GM23338 (cell line): ENCODE measurements at regions not wholly inside any gene's neighbourhood (a gene's known extent, or its start where the extent isn't known, plus 50 kb on each side); places are given as distances from the start of the nearest gene placed in this dataset.

ENCODE experiments used
- ATAC-seq: fragments of 200-7000 bp; cut with Tn5 transposase; 3 replicates; pipeline ENCODE4 v1.9.1; 2020
- DNase-seq: peaks from one replicate; pipeline ENCODE4 v3.0.0-alpha.2; 2015; ENCODE audit warnings: low spot score
- H2AFZ ChIP-seq: fragments of 200-600 bp; sonication (generic); 2 replicates; pipeline ENCODE4 v1.8.0; 2016; ENCODE audit warnings: antibody characterized with exemption, mild to moderate bottlenecking, moderate library complexity
- H3F3A ChIP-seq: fragments of 200-600 bp; sonication (generic); replicated peaks from 2 replicates; pipeline ENCODE4 v1.8.0; 2017; ENCODE audit warnings: antibody characterized with exemption, mixed run types, low read depth
- H3K27ac ChIP-seq: fragments of 200-600 bp; sonication (generic); 2 replicates; pipeline ENCODE4 v1.6.1; 2016; ENCODE audit warnings: low read depth
- H3K27me3 ChIP-seq: fragments of 200-600 bp; sonication (generic); 2 replicates; pipeline ENCODE4 v1.8.0; 2016; ENCODE audit warnings: mild to moderate bottlenecking, mixed run types, moderate library complexity; ENCODE audit not compliant: insufficient read depth
- H3K36me3 ChIP-seq: fragments of 200-600 bp; sonication (generic); 2 replicates; pipeline ENCODE4 v1.8.0; 2016; ENCODE audit warnings: mild to moderate bottlenecking; ENCODE audit not compliant: insufficient read depth
- H3K4me1 ChIP-seq: fragments of 200-600 bp; sonication (generic); 2 replicates; pipeline ENCODE4 v1.8.0; 2016; ENCODE audit warnings: mild to moderate bottlenecking, moderate library complexity; ENCODE audit not compliant: insufficient read depth
- H3K4me2 ChIP-seq: fragments of 200-600 bp; sonication (generic); 2 replicates; pipeline ENCODE4 v1.7.1; 2017; ENCODE audit warnings: mixed run types
- H3K4me3 ChIP-seq: fragments of 200-600 bp; sonication (generic); 2 replicates; pipeline ENCODE4 v1.6.1; 2016; ENCODE audit warnings: mixed run types
- H3K79me2 ChIP-seq: fragments of 200-600 bp; sonication (generic); replicated peaks from 2 replicates; pipeline ENCODE4 v1.8.0; 2017; ENCODE audit warnings: mild to moderate bottlenecking; ENCODE audit not compliant: insufficient read depth
- H3K9me2 ChIP-seq: fragments of 200-600 bp; sonication (generic); 2 replicates; pipeline ENCODE4 v1.8.0; 2017; ENCODE audit not compliant: insufficient read depth
- H4K20me1 ChIP-seq: fragments of 200-600 bp; sonication (generic); replicated peaks from 2 replicates; pipeline ENCODE4 v1.8.0; 2017; ENCODE audit warnings: mild to moderate bottlenecking; ENCODE audit not compliant: insufficient read depth
- H3K27ac Mint-ChIP-seq: 2 replicates; pipeline ENCODE4 v1.8.0; 2020; ENCODE audit warnings: inconsistent platforms, mild to moderate bottlenecking, moderate library complexity, mixed read lengths
- H3K27me3 Mint-ChIP-seq: 3 replicates; pipeline ENCODE4 v1.8.0; 2022; ENCODE audit warnings: low read depth, mild to moderate bottlenecking, moderate library complexity, mixed read lengths, inconsistent platforms; ENCODE audit not compliant: insufficient read depth, poor library complexity
- H3K36me3 Mint-ChIP-seq: 3 replicates; pipeline ENCODE4 v1.8.0; 2021; ENCODE audit warnings: low read depth, mild to moderate bottlenecking, inconsistent platforms, moderate library complexity, mixed read lengths
- H3K4me1 Mint-ChIP-seq: 3 replicates; pipeline ENCODE4 v1.8.0; 2020; ENCODE audit warnings: mild to moderate bottlenecking, inconsistent platforms, mixed read lengths
- H3K4me3 Mint-ChIP-seq: 3 replicates; pipeline ENCODE4 v1.8.0; 2021; ENCODE audit warnings: moderate library complexity, mild to moderate bottlenecking, inconsistent platforms, mixed read lengths
- H3K9me3 Mint-ChIP-seq: 3 replicates; pipeline ENCODE4 v1.8.0; 2020; ENCODE audit warnings: moderate library complexity, mild to moderate bottlenecking, inconsistent platforms, mixed read lengths
- CREB1 ChIP-seq: fragments of 250-450 bp; sonication (Bioruptor Pico); IDR thresholded peaks from 2 replicates; pipeline ENCODE4 v1.5.0; 2020; ENCODE audit warnings: low read depth, mild to moderate bottlenecking, moderate library complexity
- EZH2 ChIP-seq: fragments of 200-600 bp; sonication (generic); IDR thresholded peaks from one replicate; pipeline ENCODE4 v1.8.0; 2017; ENCODE audit warnings: antibody characterized with exemption, mild to moderate bottlenecking, low read depth; ENCODE audit not compliant: unreplicated experiment
- EZH2phosphoT487 ChIP-seq: fragments of 200-600 bp; sonication (generic); IDR thresholded peaks from one replicate; pipeline ENCODE4 v1.8.1; 2018; ENCODE audit warnings: antibody characterized with exemption; ENCODE audit not compliant: unreplicated experiment
- JUNB ChIP-seq: IDR thresholded peaks from one replicate; pipeline ENCODE4 v1.6.1; 2016; ENCODE audit warnings: antibody characterized with exemption; ENCODE audit not compliant: unreplicated experiment
- NANOG ChIP-seq: IDR thresholded peaks from 2 replicates; pipeline ENCODE4 v1.6.1; 2016; ENCODE audit warnings: antibody characterized with exemption, borderline replicate concordance
- POLR2AphosphoS5 ChIP-seq: IDR thresholded peaks from 2 replicates; pipeline ENCODE4 v1.6.1; 2016; ENCODE audit warnings: antibody characterized with exemption, low read depth
- STAT1 ChIP-seq: IDR thresholded peaks from one replicate; pipeline ENCODE4 v1.6.1; 2016; ENCODE audit warnings: antibody characterized with exemption; ENCODE audit not compliant: unreplicated experiment
- ZNF114 ChIP-seq: fragments of 250-450 bp; sonication (Bioruptor Pico); IDR thresholded peaks from 2 replicates; pipeline ENCODE4 v1.5.0; 2020; ENCODE audit warnings: mild to moderate bottlenecking, moderate library complexity
- ZNF331 ChIP-seq: fragments of 250-450 bp; sonication (Bioruptor Pico); IDR thresholded peaks from 2 replicates; pipeline ENCODE4 v1.5.0; 2020; ENCODE audit warnings: low read depth, mild to moderate bottlenecking, moderate library complexity
- TF ChIP-seq, protein P1 (sequence below): IDR thresholded peaks from 2 replicates; pipeline ENCODE4 v1.6.1; 2016; ENCODE audit warnings: antibody characterized with exemption
- TF ChIP-seq, protein P2 (sequence below): IDR thresholded peaks from one replicate; pipeline ENCODE4 v1.6.1; 2018; ENCODE audit warnings: antibody characterized with exemption; ENCODE audit not compliant: unreplicated experiment
- TF ChIP-seq, protein P3 (sequence below), 2 experiments: fragments of 200-600 bp in 1 of 2; sonication (generic) in 1 of 2; conservative IDR thresholded peaks; 2 replicates each; pipeline versions ENCODE4 v1.5.1 to v1.6.1; 2016 to 2017; ENCODE audit warnings: antibody characterized with exemption in 2 of 2, low read depth in 2 of 2, mild to moderate bottlenecking in 2 of 2, moderate library complexity in 1 of 2

DNA sequence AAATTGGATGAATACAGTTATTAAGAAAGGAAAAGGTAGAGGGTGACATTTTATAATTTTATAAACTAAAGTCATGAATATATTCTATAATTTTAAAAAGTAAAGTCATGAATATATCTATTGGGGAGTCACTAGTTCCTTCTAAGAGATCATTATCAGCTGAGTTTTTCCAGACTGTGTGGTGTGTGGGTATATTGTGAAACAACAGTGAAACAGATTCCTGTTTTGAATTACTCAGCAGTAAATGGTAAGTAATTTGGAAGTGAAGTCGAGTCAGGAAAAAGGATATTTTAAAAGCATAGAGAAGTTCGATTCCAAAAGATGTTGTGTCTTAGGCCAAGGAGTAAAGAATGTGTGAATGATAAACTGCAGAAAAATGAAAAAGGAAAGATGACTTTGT, 1018.2 kb upstream of the NXPH2 start:
- Histone ChIP-seq H3K27ac (no peak overlapping the region), H3F3A (no peaks in the 10 kb centered on the region), H3K27me3 (no peaks in the 10 kb centered on the region), H3K36me3 (no peaks in the 10 kb centered on the region), H3K79me2 (no peaks in the 10 kb centered on the region), H3K9me2 (no peaks in the 10 kb centered on the region; the same call in 1 of the 2 replicates), H2AFZ (no peak overlapping the region), H4K20me1 (no peaks in the 10 kb centered on the region), H3K4me3 (no peak overlapping the region), H3K4me1 (peaks cover 17% of the 10 kb centered on the region; the same call in 1 of the 2 replicates), H3K4me2 (no peak overlapping the region)
- no peak overlapping the region for H3K27ac Mint-ChIP-seq
- peaks cover 18% of the 10 kb centered on the region for H3K4me1 Mint-ChIP-seq
- no peaks in the 10 kb centered on the region for H3K36me3 Mint-ChIP-seq
- no peak for TF ChIP-seq EZH2phosphoT487
- TF ChIP-seq, protein P1, sequence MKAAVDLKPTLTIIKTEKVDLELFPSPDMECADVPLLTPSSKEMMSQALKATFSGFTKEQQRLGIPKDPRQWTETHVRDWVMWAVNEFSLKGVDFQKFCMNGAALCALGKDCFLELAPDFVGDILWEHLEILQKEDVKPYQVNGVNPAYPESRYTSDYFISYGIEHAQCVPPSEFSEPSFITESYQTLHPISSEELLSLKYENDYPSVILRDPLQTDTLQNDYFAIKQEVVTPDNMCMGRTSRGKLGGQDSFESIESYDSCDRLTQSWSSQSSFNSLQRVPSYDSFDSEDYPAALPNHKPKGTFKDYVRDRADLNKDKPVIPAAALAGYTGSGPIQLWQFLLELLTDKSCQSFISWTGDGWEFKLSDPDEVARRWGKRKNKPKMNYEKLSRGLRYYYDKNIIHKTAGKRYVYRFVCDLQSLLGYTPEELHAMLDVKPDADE = no peak
- TF ChIP-seq ZNF331 (CRISPR knock-in tag) = no peak
- no peak for TF ChIP-seq JUNB
- TF ChIP-seq STAT1 = no peak
- no peak for TF ChIP-seq NANOG
- TF ChIP-seq CREB1 (CRISPR knock-in tag) = no peak
- TF ChIP-seq EZH2 = no peak
- TF ChIP-seq, protein P2, sequence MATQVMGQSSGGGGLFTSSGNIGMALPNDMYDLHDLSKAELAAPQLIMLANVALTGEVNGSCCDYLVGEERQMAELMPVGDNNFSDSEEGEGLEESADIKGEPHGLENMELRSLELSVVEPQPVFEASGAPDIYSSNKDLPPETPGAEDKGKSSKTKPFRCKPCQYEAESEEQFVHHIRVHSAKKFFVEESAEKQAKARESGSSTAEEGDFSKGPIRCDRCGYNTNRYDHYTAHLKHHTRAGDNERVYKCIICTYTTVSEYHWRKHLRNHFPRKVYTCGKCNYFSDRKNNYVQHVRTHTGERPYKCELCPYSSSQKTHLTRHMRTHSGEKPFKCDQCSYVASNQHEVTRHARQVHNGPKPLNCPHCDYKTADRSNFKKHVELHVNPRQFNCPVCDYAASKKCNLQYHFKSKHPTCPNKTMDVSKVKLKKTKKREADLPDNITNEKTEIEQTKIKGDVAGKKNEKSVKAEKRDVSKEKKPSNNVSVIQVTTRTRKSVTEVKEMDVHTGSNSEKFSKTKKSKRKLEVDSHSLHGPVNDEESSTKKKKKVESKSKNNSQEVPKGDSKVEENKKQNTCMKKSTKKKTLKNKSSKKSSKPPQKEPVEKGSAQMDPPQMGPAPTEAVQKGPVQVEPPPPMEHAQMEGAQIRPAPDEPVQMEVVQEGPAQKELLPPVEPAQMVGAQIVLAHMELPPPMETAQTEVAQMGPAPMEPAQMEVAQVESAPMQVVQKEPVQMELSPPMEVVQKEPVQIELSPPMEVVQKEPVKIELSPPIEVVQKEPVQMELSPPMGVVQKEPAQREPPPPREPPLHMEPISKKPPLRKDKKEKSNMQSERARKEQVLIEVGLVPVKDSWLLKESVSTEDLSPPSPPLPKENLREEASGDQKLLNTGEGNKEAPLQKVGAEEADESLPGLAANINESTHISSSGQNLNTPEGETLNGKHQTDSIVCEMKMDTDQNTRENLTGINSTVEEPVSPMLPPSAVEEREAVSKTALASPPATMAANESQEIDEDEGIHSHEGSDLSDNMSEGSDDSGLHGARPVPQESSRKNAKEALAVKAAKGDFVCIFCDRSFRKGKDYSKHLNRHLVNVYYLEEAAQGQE = no peak
- no peak for TF ChIP-seq ZNF114
- TF ChIP-seq, protein P3, sequence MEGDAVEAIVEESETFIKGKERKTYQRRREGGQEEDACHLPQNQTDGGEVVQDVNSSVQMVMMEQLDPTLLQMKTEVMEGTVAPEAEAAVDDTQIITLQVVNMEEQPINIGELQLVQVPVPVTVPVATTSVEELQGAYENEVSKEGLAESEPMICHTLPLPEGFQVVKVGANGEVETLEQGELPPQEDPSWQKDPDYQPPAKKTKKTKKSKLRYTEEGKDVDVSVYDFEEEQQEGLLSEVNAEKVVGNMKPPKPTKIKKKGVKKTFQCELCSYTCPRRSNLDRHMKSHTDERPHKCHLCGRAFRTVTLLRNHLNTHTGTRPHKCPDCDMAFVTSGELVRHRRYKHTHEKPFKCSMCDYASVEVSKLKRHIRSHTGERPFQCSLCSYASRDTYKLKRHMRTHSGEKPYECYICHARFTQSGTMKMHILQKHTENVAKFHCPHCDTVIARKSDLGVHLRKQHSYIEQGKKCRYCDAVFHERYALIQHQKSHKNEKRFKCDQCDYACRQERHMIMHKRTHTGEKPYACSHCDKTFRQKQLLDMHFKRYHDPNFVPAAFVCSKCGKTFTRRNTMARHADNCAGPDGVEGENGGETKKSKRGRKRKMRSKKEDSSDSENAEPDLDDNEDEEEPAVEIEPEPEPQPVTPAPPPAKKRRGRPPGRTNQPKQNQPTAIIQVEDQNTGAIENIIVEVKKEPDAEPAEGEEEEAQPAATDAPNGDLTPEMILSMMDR (conservative IDR thresholded peaks at IDR 0.05; ENCODE audit: low read depth in 2 of 2) = no peak
- TF ChIP-seq POLR2AphosphoS5 = no peak
- ATAC-seq (no peak), DNase-seq (no peak)
- no peaks in the 10 kb centered on the region; the same call in 2 of the 3 replicates for H3K9me3 Mint-ChIP-seq
- no peak overlapping the region for H3K4me3 Mint-ChIP-seq
- no peaks in the 10 kb centered on the region for H3K27me3 Mint-ChIP-seq
